ENCODE measurements at regions not wholly inside any gene's neighbourhood (a gene's known extent, or its start where the extent isn't known, plus 50 kb on each side); places are given as distances from the start of the nearest gene placed in this dataset.

DNA sequence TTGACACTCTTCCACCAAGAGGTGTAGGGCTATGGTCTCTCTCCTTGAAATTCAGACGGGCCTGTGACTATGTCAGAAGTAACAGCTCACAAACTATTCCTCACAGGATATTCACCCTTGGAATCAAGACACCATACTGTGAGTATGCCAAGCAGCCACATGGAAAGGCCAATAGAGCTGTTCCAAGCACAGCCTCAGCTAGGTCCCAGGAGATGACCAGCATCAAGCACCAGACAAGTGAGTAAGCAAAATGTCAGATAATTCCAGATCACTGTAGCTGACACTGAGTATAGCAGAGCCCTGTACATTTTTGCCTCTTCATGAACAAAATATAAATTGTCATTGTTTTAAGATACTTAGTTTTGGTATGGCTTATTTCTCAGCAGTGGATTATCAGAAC lies 88.1 kb upstream of the KCND2 start:
- no peaks in the 10 kb centered on the region for H3K9me3 Mint-ChIP-seq
- no peaks in the 10 kb centered on the region for H3K36me3 Mint-ChIP-seq
- no peak overlapping the region for H3K27ac Mint-ChIP-seq
- no peak for DNase-seq (ENCODE audit: extremely low spot score, unreplicated experiment)
- no peak overlapping the region for H3K4me3 Mint-ChIP-seq
- no peaks in the 10 kb centered on the region for H3K27me3 Mint-ChIP-seq
- H3K4me1 Mint-ChIP-seq (ENCODE audit: unreplicated experiment) = no peaks in the 10 kb centered on the region
- TF ChIP-seq, protein P1, sequence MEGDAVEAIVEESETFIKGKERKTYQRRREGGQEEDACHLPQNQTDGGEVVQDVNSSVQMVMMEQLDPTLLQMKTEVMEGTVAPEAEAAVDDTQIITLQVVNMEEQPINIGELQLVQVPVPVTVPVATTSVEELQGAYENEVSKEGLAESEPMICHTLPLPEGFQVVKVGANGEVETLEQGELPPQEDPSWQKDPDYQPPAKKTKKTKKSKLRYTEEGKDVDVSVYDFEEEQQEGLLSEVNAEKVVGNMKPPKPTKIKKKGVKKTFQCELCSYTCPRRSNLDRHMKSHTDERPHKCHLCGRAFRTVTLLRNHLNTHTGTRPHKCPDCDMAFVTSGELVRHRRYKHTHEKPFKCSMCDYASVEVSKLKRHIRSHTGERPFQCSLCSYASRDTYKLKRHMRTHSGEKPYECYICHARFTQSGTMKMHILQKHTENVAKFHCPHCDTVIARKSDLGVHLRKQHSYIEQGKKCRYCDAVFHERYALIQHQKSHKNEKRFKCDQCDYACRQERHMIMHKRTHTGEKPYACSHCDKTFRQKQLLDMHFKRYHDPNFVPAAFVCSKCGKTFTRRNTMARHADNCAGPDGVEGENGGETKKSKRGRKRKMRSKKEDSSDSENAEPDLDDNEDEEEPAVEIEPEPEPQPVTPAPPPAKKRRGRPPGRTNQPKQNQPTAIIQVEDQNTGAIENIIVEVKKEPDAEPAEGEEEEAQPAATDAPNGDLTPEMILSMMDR (conservative IDR thresholded peaks at IDR 0.05) = no peak

DNA sequence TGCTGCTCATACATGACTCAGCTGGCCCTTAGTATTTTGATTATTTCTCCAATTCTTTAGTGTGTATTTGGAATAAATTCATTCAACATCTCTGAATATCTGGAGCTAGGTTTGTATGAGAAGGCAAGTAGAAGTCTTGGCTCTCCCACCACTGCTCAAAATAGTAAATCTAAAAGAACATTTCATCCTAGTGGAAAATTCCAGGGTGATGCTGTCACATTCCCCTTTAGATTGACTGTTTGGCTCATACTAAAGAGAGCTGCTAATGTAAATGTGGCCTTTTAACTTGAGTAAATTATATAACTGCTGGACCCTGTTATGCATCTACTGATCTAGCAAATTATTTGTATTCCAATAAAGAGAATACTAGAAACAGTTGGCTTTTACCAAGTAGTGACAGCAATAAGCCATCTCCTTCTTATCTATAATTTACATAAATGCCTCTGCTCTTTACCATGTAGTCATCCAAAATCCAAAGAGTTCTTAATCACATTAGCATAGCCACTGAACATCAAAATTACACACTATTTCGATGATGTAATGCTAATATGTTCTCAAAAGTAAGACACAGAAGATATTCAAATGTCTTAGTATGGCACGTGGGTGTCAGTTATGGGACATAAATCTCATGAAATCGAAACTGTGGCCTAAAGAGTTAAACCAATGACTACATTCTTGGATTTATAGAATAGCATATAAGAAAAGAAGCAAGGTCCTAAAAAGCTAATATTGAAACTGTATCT lies 86.9 kb upstream of the KCND2 start:
- TF ChIP-seq, protein P1 (conservative IDR thresholded peaks at IDR 0.05) = no peak
- Mint-ChIP-seq H3K27ac (no peak overlapping the region), H3K4me1 (ENCODE audit: unreplicated experiment) (no peaks in the 10 kb centered on the region), H3K4me3 (no peak overlapping the region), H3K27me3 (no peaks in the 10 kb centered on the region), H3K9me3 (no peaks in the 10 kb centered on the region), H3K36me3 (no peaks in the 10 kb centered on the region)
- DNase-seq (ENCODE audit: extremely low spot score, unreplicated experiment) = no peak

DNA sequence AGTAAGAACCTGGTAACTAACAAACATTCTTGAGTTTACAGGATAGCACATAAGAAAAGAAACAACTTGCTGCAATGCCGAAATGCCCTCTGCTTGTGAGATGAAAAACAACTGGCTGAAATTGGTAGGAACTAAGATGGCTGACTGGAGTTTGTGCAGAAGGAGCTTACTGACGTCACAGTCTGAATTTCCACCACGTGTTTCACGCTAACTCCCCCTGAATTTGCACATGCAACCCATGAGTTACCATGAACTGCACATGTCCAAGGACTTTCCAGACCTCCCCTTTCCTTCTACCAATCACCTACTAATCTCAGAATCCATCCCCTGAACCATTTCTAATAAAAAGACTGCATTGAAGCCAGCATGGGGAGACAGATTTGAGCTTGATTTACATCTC lies 86.3 kb upstream of the KCND2 start:
- H3K27ac Mint-ChIP-seq = no peak overlapping the region
- no peak for DNase-seq (ENCODE audit: extremely low spot score, unreplicated experiment)
- H3K36me3 Mint-ChIP-seq = no peaks in the 10 kb centered on the region
- H3K4me1 Mint-ChIP-seq (ENCODE audit: unreplicated experiment) = no peaks in the 10 kb centered on the region
- TF ChIP-seq, protein P1 (conservative IDR thresholded peaks at IDR 0.05) = no peak
- H3K27me3 Mint-ChIP-seq = no peaks in the 10 kb centered on the region
- H3K9me3 Mint-ChIP-seq = no peaks in the 10 kb centered on the region
- no peak overlapping the region for H3K4me3 Mint-ChIP-seq

DNA sequence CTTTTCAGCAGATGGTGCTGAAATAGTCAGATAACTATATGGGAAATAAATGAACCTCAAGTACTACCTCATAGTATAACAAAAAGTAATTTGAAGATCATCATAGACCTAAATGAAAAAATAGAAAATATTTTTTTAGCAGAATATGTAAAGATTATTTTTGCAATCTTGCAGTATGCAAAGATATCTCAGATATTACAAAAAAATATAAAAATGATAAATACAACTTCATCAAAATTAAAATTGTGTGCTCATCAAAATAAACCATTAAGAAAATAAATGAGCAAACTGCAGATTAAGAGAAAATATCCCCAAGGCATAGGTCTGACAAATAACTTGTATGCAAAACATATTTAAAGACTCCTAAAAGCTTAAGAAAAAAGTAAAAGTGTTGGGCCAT lies 83.4 kb upstream of the KCND2 start:
- H3K27ac Mint-ChIP-seq = no peak overlapping the region
- DNase-seq (ENCODE audit: extremely low spot score, unreplicated experiment) = no peak
- H3K36me3 Mint-ChIP-seq = no peaks in the 10 kb centered on the region
- H3K4me3 Mint-ChIP-seq = no peak overlapping the region
- no peaks in the 10 kb centered on the region for H3K9me3 Mint-ChIP-seq
- no peaks in the 10 kb centered on the region for H3K4me1 Mint-ChIP-seq (ENCODE audit: unreplicated experiment)
- H3K27me3 Mint-ChIP-seq = no peaks in the 10 kb centered on the region
- TF ChIP-seq, protein P1 (conservative IDR thresholded peaks at IDR 0.05) = no peak

DNA sequence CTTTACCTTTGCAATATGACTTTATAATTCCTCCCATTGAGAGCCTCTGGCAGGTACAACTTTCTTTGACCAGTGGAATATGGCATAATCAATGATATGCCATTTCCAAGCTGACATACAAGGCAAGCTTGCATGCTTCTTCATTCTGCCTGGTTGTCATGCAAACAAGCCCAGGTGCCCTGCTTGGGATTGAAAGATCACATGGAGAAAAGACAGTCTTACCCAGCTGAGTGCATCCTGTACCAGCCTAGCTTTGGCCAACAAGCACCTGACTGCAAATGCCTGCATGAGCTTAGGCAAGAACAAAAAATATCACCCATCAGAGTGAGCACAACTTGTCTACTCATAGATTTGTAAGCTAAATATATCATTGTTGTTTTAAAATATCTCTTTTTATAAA lies 82.9 kb upstream of the KCND2 start:
- no peaks in the 10 kb centered on the region for H3K36me3 Mint-ChIP-seq
- no peaks in the 10 kb centered on the region for H3K4me1 Mint-ChIP-seq (ENCODE audit: unreplicated experiment)
- no peaks in the 10 kb centered on the region for H3K9me3 Mint-ChIP-seq
- no peak overlapping the region for H3K4me3 Mint-ChIP-seq
- no peaks in the 10 kb centered on the region for H3K27me3 Mint-ChIP-seq
- no peak for DNase-seq (ENCODE audit: extremely low spot score, unreplicated experiment)
- TF ChIP-seq, protein P1 (conservative IDR thresholded peaks at IDR 0.05) = no peak
- no peak overlapping the region for H3K27ac Mint-ChIP-seq
